NCI-H128 (cell line): ENCODE measurements at regions not wholly inside any gene's neighbourhood (a gene's known extent, or its start where the extent isn't known, plus 50 kb on each side); places are given as distances from the start of the nearest gene placed in this dataset.

Source experiments
- DNase-seq: peaks from one replicate; lab custom pipeline; 2025; ENCODE audit not compliant: unreplicated experiment; lab: John Stamatoyannopoulos, UW

DNA sequence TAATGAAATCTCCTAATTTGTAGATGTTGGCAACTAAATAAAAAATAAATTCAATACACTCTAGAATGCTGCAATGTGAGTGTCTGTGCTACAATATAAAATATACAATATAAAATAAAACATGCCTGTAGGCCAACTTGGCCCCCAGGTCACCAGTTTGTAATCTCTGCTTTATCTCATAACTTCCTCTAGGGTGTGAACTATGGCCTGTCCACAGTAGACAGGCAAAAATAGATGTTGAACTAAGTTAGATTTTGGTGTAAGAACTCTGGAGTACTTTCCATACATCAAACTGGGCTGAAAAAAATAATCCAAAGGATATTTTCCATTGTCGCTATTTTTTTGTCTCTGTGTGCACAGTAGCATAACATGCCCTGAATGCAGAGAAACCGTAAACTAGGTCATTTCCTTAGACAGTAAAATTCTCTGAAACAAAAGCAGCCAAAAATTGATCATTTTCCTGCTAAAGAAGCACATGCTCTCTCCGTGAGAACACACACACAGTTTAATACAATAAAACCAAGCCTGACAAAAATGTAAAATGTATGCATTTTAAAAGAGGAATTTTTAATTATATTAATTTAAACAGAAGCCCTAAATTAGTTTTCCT lies 98.5 kb upstream of the ZFP64 start:
- DNase-seq: no peak

GRCh38 chr20:52280407-52280806 lies 88.8 kb upstream of the ZFP64 start:
- no peak for DNase-seq

DNA sequence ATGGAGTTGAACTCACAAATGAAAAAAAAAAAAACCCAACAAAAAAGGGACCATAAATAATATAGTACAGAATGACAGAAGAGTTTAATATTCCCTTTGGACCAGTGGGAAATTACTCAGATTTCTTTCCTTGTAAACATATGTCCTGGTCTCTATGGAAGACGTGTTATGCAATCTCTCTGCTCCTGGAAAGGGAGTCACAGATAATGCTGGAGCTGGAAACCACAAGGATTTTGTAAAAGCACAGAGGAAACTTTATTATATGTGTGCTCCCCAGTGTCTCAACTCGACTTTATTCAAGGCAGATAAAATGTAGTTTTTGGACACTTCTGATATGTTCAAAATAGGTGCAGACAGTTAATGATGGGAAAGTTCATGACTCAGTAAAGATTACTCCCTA lies 88.1 kb upstream of the ZFP64 start:
- no peak for DNase-seq

DNA sequence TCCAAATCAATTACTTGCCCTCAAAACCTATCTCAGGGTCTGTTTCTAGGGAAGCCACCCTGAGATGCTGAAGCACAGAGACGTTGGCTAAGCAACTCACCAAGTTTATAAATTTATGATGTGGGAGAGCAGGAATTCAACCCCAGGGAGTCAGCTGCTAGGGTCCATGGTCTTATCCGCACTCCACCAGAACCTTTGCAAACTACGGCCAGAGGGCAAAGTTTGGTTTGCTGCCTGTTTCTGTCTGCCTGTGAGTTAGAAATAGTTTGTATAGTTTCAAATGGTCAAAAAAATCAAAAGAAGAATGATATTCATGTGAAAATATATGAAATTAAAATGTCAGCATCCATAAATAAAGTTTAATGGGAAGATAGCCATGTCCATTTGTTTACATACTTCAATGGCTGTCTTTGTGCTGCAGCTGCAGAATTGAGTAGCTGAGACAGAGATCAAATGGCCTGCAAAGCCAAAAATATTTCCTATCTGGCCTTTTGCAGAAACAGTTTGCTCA lies 83.7 kb upstream of the ZFP64 start:
- no peak for DNase-seq

GRCh38 chr20:52270696-52271095 lies 79.1 kb upstream of the ZFP64 start:
- DNase-seq: no peak

DNA sequence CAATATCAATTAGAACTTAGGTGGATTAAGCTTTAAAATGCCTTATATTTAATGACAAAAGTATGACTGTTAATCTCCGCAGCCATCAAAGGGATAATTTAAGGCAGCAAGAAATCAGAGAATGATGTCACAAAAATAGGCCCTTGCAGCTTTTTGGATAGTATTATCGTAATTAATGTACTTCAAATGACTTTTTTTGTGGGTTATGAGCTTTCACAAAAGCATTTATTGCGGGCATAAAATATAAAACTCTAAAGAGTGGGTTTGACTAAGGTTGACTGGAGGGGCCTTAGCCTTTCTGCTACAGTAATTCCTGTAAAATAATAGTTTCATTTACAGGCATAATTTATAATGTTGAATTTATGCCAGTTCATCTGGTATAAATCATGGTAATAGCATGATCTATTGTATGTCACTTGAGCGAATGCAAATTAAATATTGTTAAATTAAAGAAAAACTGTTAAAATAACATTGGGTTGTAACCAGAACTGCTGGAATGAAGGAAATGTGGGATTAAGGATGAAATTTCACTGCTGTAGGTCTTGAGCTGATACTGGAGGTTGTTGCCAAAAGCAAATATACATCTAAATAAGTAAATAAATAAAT lies 78.5 kb upstream of the ZFP64 start:
- DNase-seq: no peak

DNA sequence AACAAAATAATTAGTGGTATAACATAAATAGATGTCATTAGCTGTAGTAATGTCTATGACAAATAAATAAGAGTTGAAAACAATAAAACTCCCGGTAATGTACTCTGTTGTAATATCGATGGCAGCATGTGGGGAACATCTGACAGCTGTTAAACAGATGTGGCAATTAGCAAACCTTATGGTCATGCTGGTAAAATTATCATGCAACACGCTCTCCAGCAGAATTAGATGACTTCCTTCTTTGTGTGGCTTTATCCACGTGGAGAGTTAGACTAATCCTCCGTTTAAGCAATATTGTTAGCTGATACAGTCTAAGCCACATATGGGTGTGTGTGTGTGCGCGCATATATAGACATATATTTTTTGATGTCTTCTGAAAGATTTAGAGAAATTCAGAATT lies 77.7 kb upstream of the ZFP64 start:
- no peak for DNase-seq

GRCh38 chr20:52268184-52268749 lies 76.7 kb upstream of the ZFP64 start:
- no peak for DNase-seq

DNA sequence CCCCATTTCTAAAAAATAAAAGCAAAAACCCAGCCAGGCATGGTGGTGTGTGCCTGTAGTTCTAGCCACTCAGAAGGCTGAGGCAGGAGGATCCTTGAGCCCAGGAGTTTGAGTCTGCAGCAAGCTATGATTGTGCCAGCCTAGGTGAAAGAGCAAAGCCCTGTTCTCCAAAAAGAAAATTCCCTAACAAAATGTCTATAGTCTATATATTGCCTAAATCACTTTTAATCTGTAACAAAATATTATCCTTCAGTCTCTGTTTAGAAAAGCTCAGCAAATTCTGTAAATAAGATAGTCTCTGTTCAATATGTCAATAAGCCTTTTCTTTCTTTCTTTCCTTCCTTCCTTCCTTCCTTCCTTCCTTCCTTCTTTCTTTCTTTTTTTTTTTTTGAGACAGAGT lies 75.8 kb upstream of the ZFP64 start:
- no peak for DNase-seq

- DNase-seq: no peak
Observed at GRCh38 chr20:52263757-52264156, 72.2 kb upstream of the ZFP64 start.

DNA sequence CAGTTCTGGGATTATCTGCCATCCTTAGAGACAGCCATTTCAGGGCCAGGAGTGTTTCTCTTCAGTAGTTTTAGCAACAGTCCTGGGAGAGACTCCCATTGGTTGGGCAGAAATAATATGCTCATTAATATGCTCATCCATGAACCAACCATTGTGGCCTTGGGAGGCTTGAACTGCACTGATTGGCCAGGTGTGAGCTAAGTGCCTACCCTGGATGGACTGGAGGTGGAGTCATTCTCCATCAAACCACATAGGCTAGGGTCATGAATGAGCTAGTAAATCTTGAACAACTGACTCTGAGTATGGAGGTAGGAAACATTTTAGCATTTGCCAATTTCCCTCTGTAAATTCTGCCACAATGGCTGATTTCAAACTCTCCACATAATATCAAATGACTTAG lies 70.2 kb upstream of the ZFP64 start:
- DNase-seq: no peak

GRCh38 chr20:52259295-52259694 lies 67.7 kb upstream of the ZFP64 start:
- DNase-seq: no peak

DNA sequence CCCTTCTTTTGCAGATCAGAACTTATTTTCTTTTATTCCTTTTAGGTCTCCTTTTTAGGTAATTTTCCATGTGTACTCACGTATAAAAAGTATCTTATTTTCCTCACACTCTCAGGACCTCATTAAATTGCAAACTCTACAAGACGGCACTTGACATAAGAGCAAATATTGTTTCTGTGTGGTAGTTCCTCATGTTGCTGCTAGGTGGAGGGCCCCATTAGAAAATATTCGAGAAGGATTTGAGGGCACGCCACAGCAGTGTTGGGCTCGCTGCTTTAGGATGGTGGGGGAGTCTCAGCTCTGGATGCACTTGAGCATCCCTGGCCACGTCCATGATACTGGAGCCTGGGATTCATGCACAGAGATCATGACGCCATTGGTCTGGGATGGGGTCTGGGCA lies 64.9 kb upstream of the ZFP64 start:
- DNase-seq: no peak

GRCh38 chr20:52252664-52253063 lies 61.1 kb upstream of the ZFP64 start:
- DNase-seq: no peak

DNA sequence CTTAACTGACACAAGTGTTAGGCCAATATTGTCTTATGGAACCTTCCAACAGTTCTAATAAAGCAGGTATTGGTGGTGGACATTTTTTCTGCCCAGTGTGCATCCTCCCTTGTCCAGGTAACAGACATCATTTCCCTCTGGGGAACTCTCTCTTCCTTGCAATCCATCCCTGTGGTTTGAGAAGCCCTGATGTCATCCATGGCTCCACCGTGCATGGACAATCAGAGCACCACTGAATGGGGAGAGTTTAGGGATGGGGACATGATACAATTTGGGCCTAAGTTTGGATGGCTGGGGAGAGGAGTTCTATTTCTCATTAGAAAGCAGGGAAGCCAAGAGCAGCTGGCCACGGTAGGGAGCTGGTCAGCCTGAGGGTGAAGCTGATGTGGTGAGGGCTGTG lies 60.2 kb upstream of the ZFP64 start:
- DNase-seq: no peak

DNA sequence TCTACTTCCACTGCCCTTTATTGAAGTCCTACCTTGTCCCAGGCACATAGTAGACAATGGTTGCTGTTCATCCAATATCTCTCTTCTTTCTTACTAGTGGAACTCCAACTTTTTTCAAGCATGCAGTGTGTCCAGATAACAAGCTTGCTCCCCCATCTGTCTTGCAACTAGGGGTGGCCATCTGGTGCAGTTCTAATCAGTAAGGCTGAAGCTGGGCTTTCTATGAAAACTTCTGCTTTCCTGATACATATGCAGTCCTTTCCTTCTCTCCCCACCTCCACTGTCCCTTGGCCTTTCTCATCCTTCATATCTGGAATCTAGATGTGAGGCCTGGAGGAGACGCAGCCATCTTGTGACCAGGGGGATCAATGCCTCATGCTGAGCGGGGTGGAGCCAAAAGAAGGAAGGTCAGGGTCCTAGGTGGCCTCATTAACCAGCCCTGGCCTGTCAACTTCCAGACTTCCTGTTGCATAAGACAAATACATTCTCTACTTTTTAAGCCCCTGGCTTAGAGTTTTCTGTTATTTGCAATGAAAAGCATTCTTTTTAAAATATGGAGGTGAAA lies 59.6 kb upstream of the ZFP64 start:
- no peak for DNase-seq

- no peak for DNase-seq
Observed at GRCh38 chr20:52247548-52247947, 56.0 kb upstream of the ZFP64 start.

GRCh38 chr20:52246366-52246765 lies 54.8 kb upstream of the ZFP64 start:
- no peak for DNase-seq

DNA sequence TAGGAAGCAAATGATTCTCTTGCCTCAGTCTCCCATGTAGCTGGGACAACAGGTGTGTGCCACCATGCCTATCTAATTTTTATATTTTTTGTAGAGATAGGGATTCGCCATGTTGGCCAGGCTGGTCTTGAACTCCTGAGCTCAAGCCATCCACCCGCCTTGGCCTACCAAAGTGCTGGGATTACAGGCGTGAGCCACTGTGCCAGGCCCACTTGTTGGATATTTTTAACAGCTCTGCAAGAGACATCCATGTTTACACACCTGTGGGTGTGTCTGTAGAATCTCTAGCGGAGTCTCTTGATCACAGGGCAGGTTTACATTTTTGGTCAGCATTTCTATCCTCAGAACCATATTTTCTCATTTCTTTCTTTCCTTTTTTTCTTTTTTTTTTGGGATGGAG lies 53.1 kb upstream of the ZFP64 start:
- DNase-seq: no peak

GRCh38 chr20:52242237-52243230 lies 51.0 kb upstream of the ZFP64 start:
- no peak for DNase-seq
